ENCODE measurements at regions not wholly inside any gene's neighbourhood (a gene's known extent, or its start where the extent isn't known, plus 50 kb on each side); places are given as distances from the start of the nearest gene placed in this dataset.

- RAD21 ChIA-PET (ENCODE audit: unreplicated experiment): no interaction called here
- no peak for TF ChIP-seq RAD51 (IDR thresholded peaks at IDR 0.05)
- no peak for TF ChIP-seq ZBED1 (IDR thresholded peaks at IDR 0.05; ENCODE audit: borderline replicate concordance)
- TF ChIP-seq RELA (IDR thresholded peaks at IDR 0.05; ENCODE audit: borderline replicate concordance, partially characterized antibody): no peak
- TF ChIP-seq USF2 (IDR thresholded peaks at IDR 0.05; ENCODE audit: borderline replicate concordance, low read depth, low read length): no peak
- TF ChIP-seq RUNX3 (IDR thresholded peaks at IDR 0.05; ENCODE audit: low read length): no peak
- TF ChIP-seq ZBTB33 (IDR thresholded peaks at IDR 0.05): no peak
- no peak for TF ChIP-seq GABPA (IDR thresholded peaks at IDR 0.05; ENCODE audit: low read depth)
- no peak for TF ChIP-seq PKNOX1 (IDR thresholded peaks at IDR 0.05)
- no peak for FAIRE-seq
- Histone ChIP-seq H3K79me2 (ENCODE audit: control insufficient read depth, insufficient read depth, low read length) (no peaks in the 10 kb centered on the region), H3K9ac (ENCODE audit: control insufficient read depth, insufficient read depth, low read length) (no peak overlapping the region), H2AFZ (ENCODE audit: control insufficient read depth, low read depth, low read length) (no peak overlapping the region), H3K4me2 (ENCODE audit: control insufficient read depth, insufficient read depth) (no peak overlapping the region), H3K9me3 (replicated peaks; ENCODE audit: control insufficient read depth, insufficient read depth, low read length) (no peaks in the 10 kb centered on the region), H3K27ac (ENCODE audit: control insufficient read depth, insufficient read depth) (no peak overlapping the region), H4K20me1 (ENCODE audit: control insufficient read depth, insufficient read depth) (no peaks in the 10 kb centered on the region), H3K4me1 (ENCODE audit: control insufficient read depth, insufficient read depth, low read length) (no peaks in the 10 kb centered on the region), H3K4me3 (no peak overlapping the region), H3K27me3 (replicated peaks in 1 of 2; ENCODE audit: control insufficient read depth in 2 of 2, insufficient read depth in 2 of 2, low read length in 1 of 2) (no peaks in the 10 kb centered on the region), H3K36me3 (ENCODE audit: control insufficient read depth in 2 of 2, insufficient read depth in 2 of 2, low read length in 1 of 2) (no peaks in the 10 kb centered on the region)
- no peak for DNase-seq (ENCODE audit: low read depth, low spot score)
- 57% methylated on average over 4 of the region's 4 CpGs for WGBS (ENCODE audit: insufficient coverage, insufficient replicate concordance, low lambda C conversion rate, missing lambda C conversion rate)
- no peak for ATAC-seq
- in situ Hi-C loops (cut with MboI): no loop called here
- intact Hi-C loops (cut with micrococcal nuclease; ENCODE audit: unreplicated experiment): no loop called here
- no TSS peak for BruUV-seq (replicated peaks)
- POLR2A ChIA-PET: no interaction called here
- CTCF ChIA-PET: interaction anchor here (0.9 to 1.3 kb wide), 2 partner anchors 9 to 61 kb away, joined by 3 read pairs; no protein-coding TSS in a partner anchor
- SMC1A ChIA-PET (ENCODE audit: uncharacterized antibody, unreplicated experiment): no interaction called here
Observed at GRCh38 chr3:8385848-8386620, 115.6 kb upstream of the LMCD1 start.
